PC-9 (cell line): ENCODE measurements at regions not wholly inside any gene's neighbourhood (a gene's known extent, or its start where the extent isn't known, plus 50 kb on each side); places are given as distances from the start of the nearest gene placed in this dataset.

ENCODE experiments used
- CTCF ChIP-seq: fragments of 200-600 bp; sonication (generic); conservative IDR thresholded peaks from 2 replicates; pipeline ENCODE4 v1.6.1; 2017; ENCODE audit warnings: mixed run types, antibody characterized with exemption, mild to moderate bottlenecking, moderate library complexity
- EZH2 ChIP-seq: fragments of 200-600 bp; sonication (generic); IDR thresholded peaks from 2 replicates; pipeline ENCODE4 v1.8.0; 2017; ENCODE audit warnings: antibody characterized with exemption, low read depth

- TF ChIP-seq CTCF = no peak
- no peak for TF ChIP-seq EZH2
These were observed 51.1 kb upstream of the RFPL3 start for GRCh38 chr22:32306561-32306960.
